ENCODE measurements at regions not wholly inside any gene's neighbourhood (a gene's known extent, or its start where the extent isn't known, plus 50 kb on each side); places are given as distances from the start of the nearest gene placed in this dataset.

- ChIA-PET CTCF (interaction anchor here (0.6 kb wide), 1 partner anchor 1588 kb away, joined by 6 read pairs; no protein-coding TSS in a partner anchor), POLR2A (ENCODE audit: low non-redundant PET) (no interaction called here)
- no peak for DNase-seq (ENCODE audit: low spot score)
- TF ChIP-seq, protein P1, sequence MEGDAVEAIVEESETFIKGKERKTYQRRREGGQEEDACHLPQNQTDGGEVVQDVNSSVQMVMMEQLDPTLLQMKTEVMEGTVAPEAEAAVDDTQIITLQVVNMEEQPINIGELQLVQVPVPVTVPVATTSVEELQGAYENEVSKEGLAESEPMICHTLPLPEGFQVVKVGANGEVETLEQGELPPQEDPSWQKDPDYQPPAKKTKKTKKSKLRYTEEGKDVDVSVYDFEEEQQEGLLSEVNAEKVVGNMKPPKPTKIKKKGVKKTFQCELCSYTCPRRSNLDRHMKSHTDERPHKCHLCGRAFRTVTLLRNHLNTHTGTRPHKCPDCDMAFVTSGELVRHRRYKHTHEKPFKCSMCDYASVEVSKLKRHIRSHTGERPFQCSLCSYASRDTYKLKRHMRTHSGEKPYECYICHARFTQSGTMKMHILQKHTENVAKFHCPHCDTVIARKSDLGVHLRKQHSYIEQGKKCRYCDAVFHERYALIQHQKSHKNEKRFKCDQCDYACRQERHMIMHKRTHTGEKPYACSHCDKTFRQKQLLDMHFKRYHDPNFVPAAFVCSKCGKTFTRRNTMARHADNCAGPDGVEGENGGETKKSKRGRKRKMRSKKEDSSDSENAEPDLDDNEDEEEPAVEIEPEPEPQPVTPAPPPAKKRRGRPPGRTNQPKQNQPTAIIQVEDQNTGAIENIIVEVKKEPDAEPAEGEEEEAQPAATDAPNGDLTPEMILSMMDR (conservative IDR thresholded peaks at IDR 0.05; ENCODE audit: low read depth), result no peak
- no peak overlapping the region for H3K27ac ChIP-seq
These were observed 261.1 kb downstream of the EN1 start for GRCh38 chr2:118586312-118586711.

- ChIA-PET POLR2A (ENCODE audit: low non-redundant PET) (no interaction called here), CTCF (no interaction called here)
- TF ChIP-seq, protein P1 (conservative IDR thresholded peaks at IDR 0.05; ENCODE audit: low read depth), result no peak
- H3K27ac ChIP-seq, result no peak overlapping the region
- no peak for DNase-seq (ENCODE audit: low spot score)
These were observed 262.6 kb downstream of the EN1 start for GRCh38 chr2:118584877-118585276.

GRCh38 chr2:118584062-118584749 lies 263.2 kb downstream of the EN1 start:
- no peak for DNase-seq (ENCODE audit: low spot score)
- ChIA-PET POLR2A (ENCODE audit: low non-redundant PET) (no interaction called here), CTCF (no interaction called here)
- no peak overlapping the region for H3K27ac ChIP-seq
- TF ChIP-seq, protein P1 (conservative IDR thresholded peaks at IDR 0.05; ENCODE audit: low read depth), result no peak

- DNase-seq (ENCODE audit: low spot score), result no peak
- ChIA-PET CTCF (no interaction called here), POLR2A (ENCODE audit: low non-redundant PET) (no interaction called here)
- H3K27ac ChIP-seq, result no peak overlapping the region
- TF ChIP-seq, protein P1 (conservative IDR thresholded peaks at IDR 0.05; ENCODE audit: low read depth), result no peak
These were observed 265.4 kb downstream of the EN1 start for GRCh38 chr2:118582058-118582457.

- TF ChIP-seq, protein P1 (conservative IDR thresholded peaks at IDR 0.05; ENCODE audit: low read depth), result no peak
- CTCF ChIA-PET, result no interaction called here
- peak; percentile 72 for DNase-seq (ENCODE audit: low spot score)
- no peak overlapping the region for H3K27ac ChIP-seq
- POLR2A ChIA-PET (ENCODE audit: low non-redundant PET), result no interaction called here
These were observed 266.8 kb downstream of the EN1 start for GRCh38 chr2:118580651-118581050.

- POLR2A ChIA-PET (ENCODE audit: low non-redundant PET), result no interaction called here
These were observed 267.3 kb downstream of the EN1 start for GRCh38 chr2:118580107-118580506.

More at GRCh38 chr2:118580107-118580506, 267.3 kb downstream of the EN1 start:
- TF ChIP-seq, protein P1 (conservative IDR thresholded peaks at IDR 0.05; ENCODE audit: low read depth), result no peak
- CTCF ChIA-PET, result no interaction called here
- no peak for DNase-seq (ENCODE audit: low spot score)
- no peak overlapping the region for H3K27ac ChIP-seq

Data from RWPE1 (cell line).